ENCODE measurements at regions not wholly inside any gene's neighbourhood (a gene's known extent, or its start where the extent isn't known, plus 50 kb on each side); places are given as distances from the start of the nearest gene placed in this dataset.
A peak's percentile ranks its signal among the peaks of the same experiment; 100 is the strongest.

GRCh38 chr13:64029343-64030093 lies 2613.9 kb upstream of the PCDH20 start:
- Histone ChIP-seq H3K4me1 (ENCODE audit: insufficient read depth) (no peaks in the 10 kb centered on the region), H3K4me3 (ENCODE audit: low read depth, low read length) (no peak overlapping the region), H3K27ac (ENCODE audit: low read depth) (no peak overlapping the region), H3K36me3 (ENCODE audit: insufficient read depth) (no peaks in the 10 kb centered on the region)
- 91% methylated on average over 19 of the region's 19 CpGs for WGBS
- DNase-seq (ENCODE audit: extremely low spot score), result no peak

GRCh38 chr13:64028551-64028950 lies 2612.9 kb upstream of the PCDH20 start:
- Histone ChIP-seq H3K27ac (ENCODE audit: low read depth) (no peak overlapping the region), H3K36me3 (ENCODE audit: insufficient read depth) (no peaks in the 10 kb centered on the region), H3K4me3 (ENCODE audit: low read depth, low read length) (no peak overlapping the region), H3K4me1 (ENCODE audit: insufficient read depth) (no peaks in the 10 kb centered on the region)
- DNase-seq (ENCODE audit: extremely low spot score), result no peak

DNA sequence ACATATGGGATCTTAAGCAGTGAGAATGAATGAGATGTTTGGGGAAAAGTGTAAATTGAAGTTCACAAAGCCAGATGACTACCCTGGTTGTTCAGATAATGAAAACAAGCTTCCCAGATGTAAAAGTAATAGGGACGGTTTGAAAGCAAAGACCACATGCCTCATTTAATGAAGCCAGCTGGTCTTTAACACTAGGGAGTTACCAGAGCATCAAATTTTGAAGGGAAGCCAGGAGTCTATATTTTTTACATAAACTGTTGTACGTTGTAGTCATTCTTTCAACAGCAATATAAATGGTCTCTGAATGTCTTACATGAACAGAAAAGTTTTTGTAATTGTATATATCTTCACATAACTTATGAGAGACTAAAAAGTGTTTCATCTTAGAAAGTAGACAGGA lies 2604.5 kb upstream of the PCDH20 start:
- no peaks in the 10 kb centered on the region for H3K4me1 ChIP-seq (ENCODE audit: insufficient read depth)
- WGBS, result 28% methylated on average over 2 of the region's 2 CpGs
- peak; percentile 14 for DNase-seq (ENCODE audit: extremely low spot score)
- H3K27ac ChIP-seq (ENCODE audit: low read depth), result no peak overlapping the region
- H3K36me3 ChIP-seq (ENCODE audit: insufficient read depth), result no peaks in the 10 kb centered on the region
- no peak overlapping the region for H3K4me3 ChIP-seq (ENCODE audit: low read depth, low read length)

- Histone ChIP-seq H3K4me1 (ENCODE audit: insufficient read depth) (no peaks in the 10 kb centered on the region), H3K36me3 (ENCODE audit: insufficient read depth) (no peaks in the 10 kb centered on the region), H3K4me3 (ENCODE audit: low read depth, low read length) (no peak overlapping the region), H3K27ac (ENCODE audit: low read depth) (no peak overlapping the region)
- 26% methylated on average over 1 of the region's 1 CpG for WGBS
- DNase-seq (ENCODE audit: extremely low spot score), result no peak
Observed at GRCh38 chr13:64007339-64007738, 2591.7 kb upstream of the PCDH20 start.

GRCh38 chr13:64000321-64000720 lies 2584.7 kb upstream of the PCDH20 start:
- no peak for DNase-seq (ENCODE audit: extremely low spot score)
- Histone ChIP-seq H3K27ac (ENCODE audit: low read depth) (no peak overlapping the region), H3K4me3 (ENCODE audit: low read depth, low read length) (no peak overlapping the region), H3K36me3 (ENCODE audit: insufficient read depth) (no peaks in the 10 kb centered on the region), H3K4me1 (ENCODE audit: insufficient read depth) (no peaks in the 10 kb centered on the region)
- 49% methylated on average over 4 of the region's 4 CpGs for WGBS

GRCh38 chr13:63999614-64000305 lies 2584.1 kb upstream of the PCDH20 start:
- Histone ChIP-seq H3K27ac (ENCODE audit: low read depth) (no peak overlapping the region), H3K36me3 (ENCODE audit: insufficient read depth) (no peaks in the 10 kb centered on the region), H3K4me3 (ENCODE audit: low read depth, low read length) (no peak overlapping the region), H3K4me1 (ENCODE audit: insufficient read depth) (no peaks in the 10 kb centered on the region)
- DNase-seq (ENCODE audit: extremely low spot score), result no peak
- WGBS, result 76% methylated on average over 3 of the region's 3 CpGs

DNA sequence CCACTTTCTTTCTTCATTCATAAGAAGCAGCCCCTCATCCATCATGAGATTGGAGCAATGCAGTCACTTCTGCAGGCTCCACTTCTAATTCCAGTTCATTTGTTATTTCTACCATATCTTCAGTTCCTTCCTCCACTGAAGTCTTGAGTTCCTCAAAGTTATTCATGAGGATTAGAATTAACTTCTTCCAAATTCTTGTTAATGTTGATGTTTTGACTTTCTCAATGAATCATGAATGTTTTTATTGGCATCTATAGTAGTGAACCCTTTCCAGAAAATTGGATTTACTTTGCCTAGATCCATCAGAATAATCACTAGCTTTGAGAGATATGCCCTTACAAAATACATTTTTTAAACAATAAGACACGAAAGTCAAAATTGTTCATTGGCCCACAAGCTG lies 2567.7 kb upstream of the PCDH20 start:
- H3K36me3 ChIP-seq (ENCODE audit: insufficient read depth), result no peaks in the 10 kb centered on the region
- H3K27ac ChIP-seq (ENCODE audit: low read depth), result no peak overlapping the region
- H3K4me1 ChIP-seq (ENCODE audit: insufficient read depth), result no peaks in the 10 kb centered on the region
- WGBS, result 69% methylated on average over 1 of the region's 1 CpG
- DNase-seq (ENCODE audit: extremely low spot score), result no peak
- H3K4me3 ChIP-seq (ENCODE audit: low read depth, low read length), result no peak overlapping the region

DNA sequence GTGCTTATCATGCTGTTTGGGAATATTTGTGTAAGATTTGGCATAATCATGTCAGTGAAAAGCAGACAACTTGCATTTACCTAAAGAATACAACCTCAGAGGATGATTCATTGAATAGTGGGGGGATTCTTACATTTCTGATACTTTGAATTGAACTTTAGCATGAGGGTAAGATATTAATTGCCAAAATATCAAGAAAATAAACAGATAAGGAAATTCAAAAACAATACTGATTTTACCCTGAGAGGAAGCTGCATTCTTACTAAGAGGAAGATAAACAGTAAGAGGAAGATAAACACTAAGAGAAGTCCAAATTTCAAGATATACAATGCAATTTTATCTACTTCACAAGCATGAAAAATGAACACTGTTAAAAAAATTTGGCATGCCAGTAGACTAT lies 2564.3 kb upstream of the PCDH20 start:
- H3K36me3 ChIP-seq (ENCODE audit: insufficient read depth), result no peaks in the 10 kb centered on the region
- H3K27ac ChIP-seq (ENCODE audit: low read depth), result no peak overlapping the region
- no peak overlapping the region for H3K4me3 ChIP-seq (ENCODE audit: low read depth, low read length)
- DNase-seq (ENCODE audit: extremely low spot score), result no peak
- H3K4me1 ChIP-seq (ENCODE audit: insufficient read depth), result no peaks in the 10 kb centered on the region

DNA sequence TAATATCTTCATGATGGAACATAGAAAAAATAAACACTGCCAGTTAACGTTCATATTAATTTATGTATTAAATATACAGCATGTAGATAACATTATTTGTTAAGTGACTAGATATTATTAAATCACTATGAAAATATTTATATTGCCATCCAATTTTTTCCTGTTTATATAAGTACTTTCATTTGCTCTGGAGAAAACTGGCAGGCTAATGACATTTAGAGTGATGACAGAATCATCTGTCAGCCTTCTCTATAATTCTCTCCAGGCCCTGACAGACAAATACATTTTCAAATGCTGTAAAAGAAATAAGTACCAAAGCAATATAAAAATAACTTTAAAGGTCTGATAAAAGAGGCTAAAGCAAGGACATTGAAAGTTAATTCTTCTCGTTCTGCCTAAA lies 2556.7 kb upstream of the PCDH20 start:
- no peak for DNase-seq (ENCODE audit: extremely low spot score)
- no peaks in the 10 kb centered on the region for H3K36me3 ChIP-seq (ENCODE audit: insufficient read depth)
- H3K27ac ChIP-seq (ENCODE audit: low read depth), result no peak overlapping the region
- no peaks in the 10 kb centered on the region for H3K4me1 ChIP-seq (ENCODE audit: insufficient read depth)
- no peak overlapping the region for H3K4me3 ChIP-seq (ENCODE audit: low read depth, low read length)
- 41% methylated on average over 2 of the region's 2 CpGs for WGBS

DNA sequence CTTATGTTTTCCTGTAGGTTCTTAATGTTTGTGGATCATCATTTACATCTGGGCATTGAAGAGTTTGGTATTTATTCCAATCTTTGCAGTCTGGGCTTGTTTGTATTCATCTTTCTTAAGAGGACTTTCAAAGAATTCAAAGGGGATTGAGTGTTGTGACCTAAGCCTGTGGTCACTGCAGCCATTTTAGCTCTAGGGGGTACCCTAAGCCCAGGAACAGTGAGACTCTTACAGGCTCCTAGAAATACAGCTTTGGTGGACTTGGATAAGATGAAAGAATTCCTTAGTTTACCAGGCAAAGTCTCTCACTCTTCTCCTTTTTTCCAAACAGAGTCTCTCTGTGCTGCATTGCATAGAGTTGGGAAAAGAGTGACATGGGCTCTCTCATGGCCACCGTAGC lies 2539.0 kb upstream of the PCDH20 start:
- no peak overlapping the region for H3K27ac ChIP-seq (ENCODE audit: low read depth)
- H3K4me1 ChIP-seq (ENCODE audit: insufficient read depth), result no peaks in the 10 kb centered on the region
- no peak overlapping the region for H3K4me3 ChIP-seq (ENCODE audit: low read depth, low read length)
- DNase-seq (ENCODE audit: extremely low spot score), result no peak
- WGBS, result 95% methylated on average over 1 of the region's 1 CpG
- H3K36me3 ChIP-seq (ENCODE audit: insufficient read depth), result no peaks in the 10 kb centered on the region

- 83% methylated on average over 3 of the region's 3 CpGs for WGBS
- no peaks in the 10 kb centered on the region for H3K36me3 ChIP-seq (ENCODE audit: insufficient read depth)
- no peaks in the 10 kb centered on the region for H3K4me1 ChIP-seq (ENCODE audit: insufficient read depth)
- no peak overlapping the region for H3K27ac ChIP-seq (ENCODE audit: low read depth)
- no peak for DNase-seq (ENCODE audit: extremely low spot score)
- H3K4me3 ChIP-seq (ENCODE audit: low read depth, low read length), result no peak overlapping the region
Observed at GRCh38 chr13:63948045-63948444, 2532.4 kb upstream of the PCDH20 start.

GRCh38 chr13:63944911-63945310 lies 2529.3 kb upstream of the PCDH20 start:
- H3K27ac ChIP-seq (ENCODE audit: low read depth), result no peak overlapping the region
- DNase-seq (ENCODE audit: extremely low spot score), result no peak

DNA sequence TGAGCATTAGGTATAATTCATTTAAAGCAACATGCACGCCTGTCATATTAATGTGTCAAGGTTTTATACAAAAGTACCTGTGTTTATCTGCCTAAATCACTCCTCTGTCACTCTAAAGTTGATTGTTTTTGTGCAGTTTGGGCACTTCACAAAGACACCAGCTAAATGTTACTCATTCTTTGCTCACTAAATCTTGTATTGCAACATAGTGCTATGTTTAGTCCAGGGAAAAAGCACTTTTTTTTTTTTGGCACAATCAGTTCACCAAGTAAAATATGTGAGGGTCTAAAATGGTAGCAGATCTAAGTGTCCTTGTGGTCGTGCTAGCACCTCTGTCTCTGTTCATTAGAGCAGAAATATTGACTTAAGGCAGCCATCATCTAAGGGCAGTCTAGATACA lies 2526.7 kb upstream of the PCDH20 start:
- Histone ChIP-seq H3K36me3 (ENCODE audit: insufficient read depth) (no peaks in the 10 kb centered on the region), H3K27ac (ENCODE audit: low read depth) (no peak overlapping the region), H3K4me3 (ENCODE audit: low read depth, low read length) (no peak overlapping the region), H3K4me1 (ENCODE audit: insufficient read depth) (no peaks in the 10 kb centered on the region)
- DNase-seq (ENCODE audit: extremely low spot score), result no peak
- 73% methylated on average over 2 of the region's 2 CpGs for WGBS

More at GRCh38 chr13:63944911-63945310, 2529.3 kb upstream of the PCDH20 start:
- no peak overlapping the region for H3K4me3 ChIP-seq (ENCODE audit: low read depth, low read length)
- H3K4me1 ChIP-seq (ENCODE audit: insufficient read depth), result no peaks in the 10 kb centered on the region
- no peaks in the 10 kb centered on the region for H3K36me3 ChIP-seq (ENCODE audit: insufficient read depth)

DNA sequence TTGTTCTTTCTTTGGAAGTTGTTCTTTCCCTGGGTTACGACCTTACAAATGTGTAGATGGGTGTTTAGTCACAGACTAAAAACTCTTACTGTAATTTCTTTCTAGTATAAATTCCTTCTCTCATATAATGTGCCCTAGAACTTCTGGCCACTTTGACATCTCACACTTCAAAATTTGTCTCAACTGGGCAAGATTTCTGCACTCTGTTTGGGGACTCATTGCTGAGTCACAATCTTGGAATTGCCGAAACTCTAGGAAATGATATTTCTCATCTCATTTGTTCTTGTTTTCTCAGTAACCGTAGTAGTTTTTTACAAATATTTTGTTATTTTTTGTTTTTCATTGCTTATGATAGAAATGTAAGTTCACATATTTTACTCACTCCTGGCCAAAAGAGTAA lies 2523.2 kb upstream of the PCDH20 start:
- no peak overlapping the region for H3K27ac ChIP-seq (ENCODE audit: low read depth)
- H3K36me3 ChIP-seq (ENCODE audit: insufficient read depth), result no peaks in the 10 kb centered on the region
- no peak overlapping the region for H3K4me3 ChIP-seq (ENCODE audit: low read depth, low read length)
- no peaks in the 10 kb centered on the region for H3K4me1 ChIP-seq (ENCODE audit: insufficient read depth)
- WGBS, result 94% methylated on average over 3 of the region's 3 CpGs
- DNase-seq (ENCODE audit: extremely low spot score), result no peak
